ENCODE measurements at regions not wholly inside any gene's neighbourhood (a gene's known extent, or its start where the extent isn't known, plus 50 kb on each side); places are given as distances from the start of the nearest gene placed in this dataset.

- TF ChIP-seq CTCF (IDR thresholded peaks at IDR 0.05), result no peak
- Histone ChIP-seq H3K4me3 (no peak overlapping the region), H3K27ac (no peak overlapping the region)
- DNase-seq (ENCODE audit: low spot score), result no peak
Observed at GRCh38 chr3:10602769-10603768, 97.7 kb upstream of the ATP2B2 start.

DNA sequence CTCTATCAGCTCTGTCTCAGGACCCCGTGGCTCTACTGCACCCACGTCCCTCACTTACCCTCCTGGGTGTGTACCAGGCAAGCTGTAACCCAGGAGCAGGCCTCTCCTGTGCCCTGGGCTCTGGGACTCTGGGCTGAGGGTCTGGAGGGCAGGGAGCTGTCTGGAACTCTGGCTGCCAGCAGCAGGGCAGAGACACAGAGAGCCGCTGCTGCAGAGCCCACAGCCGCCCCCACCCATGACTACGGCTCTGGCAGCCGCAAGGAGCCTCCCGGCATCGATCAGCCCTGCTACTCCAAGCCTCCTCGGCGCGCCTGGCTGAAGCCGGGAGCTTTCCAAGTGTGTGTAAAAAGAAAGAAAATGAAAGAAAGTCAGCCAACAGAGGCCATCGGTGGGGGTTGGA lies 103.7 kb upstream of the ATP2B2 start:
- Histone ChIP-seq H3K27ac (no peak overlapping the region), H3K4me3 (no peak overlapping the region)
- no peak for DNase-seq (ENCODE audit: low spot score)
- TF ChIP-seq CTCF (IDR thresholded peaks at IDR 0.05), result no peak

- DNase-seq (ENCODE audit: low spot score), result no peak
Observed at GRCh38 chr3:10614168-10614567, 108.8 kb upstream of the ATP2B2 start.

DNA sequence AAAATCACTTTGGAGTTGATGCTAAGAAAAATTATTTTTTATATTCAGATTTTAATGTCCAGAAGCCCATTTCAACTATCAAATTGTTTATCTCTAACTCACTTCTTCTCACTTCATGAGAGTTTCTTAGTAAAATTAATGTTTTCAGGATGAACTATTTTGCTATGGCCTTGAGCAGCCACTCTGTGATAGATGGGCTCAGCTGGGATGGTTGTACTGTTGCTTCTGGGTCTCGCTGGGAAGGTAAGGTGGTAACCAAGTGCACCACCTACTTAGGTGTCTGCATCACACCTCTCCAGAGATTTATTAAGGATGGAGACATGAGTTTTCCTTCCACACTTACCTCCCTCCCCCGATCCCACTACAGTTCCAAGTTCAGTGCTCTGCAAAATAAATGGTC lies 110.3 kb upstream of the ATP2B2 start:
- DNase-seq (ENCODE audit: low spot score), result no peak
- H3K4me3 ChIP-seq, result no peak overlapping the region
- TF ChIP-seq CTCF (IDR thresholded peaks at IDR 0.05), result no peak

More at GRCh38 chr3:10614168-10614567, 108.8 kb upstream of the ATP2B2 start:
- TF ChIP-seq CTCF (IDR thresholded peaks at IDR 0.05), result no peak
- H3K27ac ChIP-seq, result no peak overlapping the region
- no peak overlapping the region for H3K4me3 ChIP-seq

DNA sequence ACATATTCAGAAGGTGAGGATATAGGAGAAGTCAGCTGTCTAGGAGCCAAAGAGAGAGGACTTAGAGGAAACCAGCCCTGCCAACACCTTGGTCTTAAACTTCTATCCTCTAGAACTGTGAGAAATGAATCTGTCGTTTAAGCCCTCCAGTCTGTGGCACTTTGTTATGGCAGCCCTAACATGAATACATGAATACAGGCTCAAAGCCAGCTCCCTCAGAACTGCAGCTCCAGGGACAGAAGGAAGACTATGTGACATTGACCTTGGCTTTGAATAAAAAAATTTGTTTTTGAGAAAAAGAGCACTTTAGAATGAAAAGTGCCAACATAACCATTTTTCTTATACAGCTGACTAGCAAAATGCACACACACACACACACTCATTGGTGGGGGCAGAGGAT lies 110.9 kb upstream of the ATP2B2 start:
- TF ChIP-seq CTCF (IDR thresholded peaks at IDR 0.05), result no peak
- no peak overlapping the region for H3K4me3 ChIP-seq
- no peak overlapping the region for H3K27ac ChIP-seq
- no peak for DNase-seq (ENCODE audit: low spot score)

More for the DNA sequence above, 110.3 kb upstream of the ATP2B2 start:
- no peak overlapping the region for H3K27ac ChIP-seq

DNA sequence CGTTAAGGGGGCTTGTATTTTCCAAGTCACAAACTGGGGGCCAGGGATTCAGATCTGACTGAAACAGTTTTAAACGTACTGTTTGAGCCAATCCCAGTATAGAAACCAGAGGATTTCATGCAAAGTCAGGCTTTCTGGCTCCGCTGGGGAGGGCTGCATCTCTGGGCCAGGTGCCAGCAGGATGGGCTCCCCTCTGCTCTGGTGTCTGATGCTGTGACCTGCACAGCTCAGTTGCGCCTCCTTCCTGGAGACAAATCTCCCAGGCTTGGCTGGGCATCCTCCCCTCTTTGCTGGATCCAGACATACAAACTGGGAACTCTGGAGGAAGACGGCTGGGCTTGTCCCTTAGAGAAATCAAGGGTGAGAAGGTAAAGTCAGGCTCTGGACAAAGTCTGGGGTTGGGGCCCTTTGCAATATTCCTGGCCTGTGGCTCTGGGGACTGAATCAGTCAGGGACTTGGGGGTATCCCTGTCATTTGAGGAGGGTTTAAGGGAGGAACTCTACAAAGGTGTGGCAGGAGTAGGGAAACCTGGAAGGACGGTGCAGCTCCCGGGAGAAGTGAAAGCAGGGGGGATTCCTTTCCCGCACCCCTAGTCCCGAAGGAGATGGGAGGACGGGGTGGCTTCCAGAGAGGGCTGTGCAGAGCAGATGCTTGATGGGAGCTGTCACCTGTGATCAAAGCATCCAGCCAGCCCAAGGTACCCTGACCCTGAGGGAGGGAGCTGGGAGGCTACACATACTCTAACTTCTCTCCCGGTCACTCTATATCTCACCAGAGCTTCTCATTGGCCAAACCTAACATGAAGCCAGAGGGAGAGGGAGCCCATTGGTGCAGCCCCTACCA lies 114.8 kb upstream of the ATP2B2 start:
- TF ChIP-seq CTCF (IDR thresholded peaks at IDR 0.05), result no peak
- Histone ChIP-seq H3K27ac (no peak overlapping the region), H3K4me3 (no peak overlapping the region)
- no peak for DNase-seq (ENCODE audit: low spot score)

All from coronary artery (tissue), 2 donors.